HL-60 (cell line): ENCODE measurements at regions not wholly inside any gene's neighbourhood (a gene's known extent, or its start where the extent isn't known, plus 50 kb on each side); places are given as distances from the start of the nearest gene placed in this dataset.

Source experiments
- DNase-seq, 2 experiments: peaks; one replicate each; pipeline ENCODE4 v3.0.0-alpha.2; 2010 to 2020; ENCODE audit warnings: low read depth in 1 of 2, low spot score in 1 of 2
- H3K27ac ChIP-seq: fragments of 250-450 bp; sonication (Bioruptor Pico); replicated peaks from 2 replicates; pipeline ENCODE4 v1.5.1; 2020; ENCODE audit warnings: mild to moderate bottlenecking, moderate library complexity
- H3K27me3 ChIP-seq: fragments of 250-450 bp; sonication (Bioruptor Pico); 2 replicates; pipeline ENCODE4 v1.5.1; 2021; ENCODE audit warnings: mild to moderate bottlenecking, moderate library complexity; ENCODE audit not compliant: insufficient read depth, poor library complexity, severe bottlenecking
- H3K4me3 ChIP-seq: replicated peaks from 2 replicates; pipeline ENCODE4 v1.5.1; 2011; ENCODE audit warnings: mild to moderate bottlenecking, control low read depth, low read length; ENCODE audit not compliant: insufficient read depth
- GABPA ChIP-seq: IDR thresholded peaks from 2 replicates; pipeline ENCODE4 v1.6.1; 2012; ENCODE audit warnings: low read depth
- POLR2AphosphoS5 ChIP-seq: IDR thresholded peaks from 2 replicates; pipeline ENCODE4 v1.6.1; 2012; ENCODE audit warnings: low read depth
- REST ChIP-seq: IDR thresholded peaks from 2 replicates; pipeline ENCODE4 v1.6.1; 2012; ENCODE audit warnings: low read depth; ENCODE audit not compliant: insufficient replicate concordance
- SPI1 ChIP-seq: IDR thresholded peaks from 2 replicates; pipeline ENCODE4 v1.6.1; 2012; ENCODE audit warnings: low read depth, mild to moderate bottlenecking, borderline replicate concordance
- TF ChIP-seq, protein P1 (sequence below): IDR thresholded peaks from one replicate; pipeline ENCODE4 v1.5.1; 2011; ENCODE audit warnings: low read length, control low read depth, inconsistent platforms; ENCODE audit not compliant: insufficient read depth

DNA sequence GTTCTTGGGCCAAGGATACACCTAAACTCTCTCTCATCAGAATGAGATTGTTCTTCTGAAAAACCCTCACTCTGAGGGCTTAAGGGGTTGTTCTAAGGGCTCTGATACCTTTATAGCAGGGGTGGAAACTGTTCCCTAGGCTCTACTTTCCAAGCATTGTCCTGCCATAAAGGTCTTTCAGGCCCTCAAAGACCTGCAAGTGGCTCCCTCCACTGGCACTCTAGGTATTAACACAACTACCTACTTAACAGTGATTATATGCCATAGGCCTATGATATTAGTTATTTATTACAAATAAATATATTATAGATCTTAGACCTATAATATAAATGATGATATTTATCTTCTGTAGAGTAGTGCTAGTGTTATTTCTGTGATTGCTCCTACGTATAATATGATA is 473.7 kb upstream of the RPS6KA3 start:
- H3K27ac ChIP-seq: no peak overlapping the region
- H3K4me3 ChIP-seq: no peak overlapping the region
- DNase-seq: no peak
- H3K27me3 ChIP-seq: no peaks in the 10 kb centered on the region
- TF ChIP-seq, protein P1, sequence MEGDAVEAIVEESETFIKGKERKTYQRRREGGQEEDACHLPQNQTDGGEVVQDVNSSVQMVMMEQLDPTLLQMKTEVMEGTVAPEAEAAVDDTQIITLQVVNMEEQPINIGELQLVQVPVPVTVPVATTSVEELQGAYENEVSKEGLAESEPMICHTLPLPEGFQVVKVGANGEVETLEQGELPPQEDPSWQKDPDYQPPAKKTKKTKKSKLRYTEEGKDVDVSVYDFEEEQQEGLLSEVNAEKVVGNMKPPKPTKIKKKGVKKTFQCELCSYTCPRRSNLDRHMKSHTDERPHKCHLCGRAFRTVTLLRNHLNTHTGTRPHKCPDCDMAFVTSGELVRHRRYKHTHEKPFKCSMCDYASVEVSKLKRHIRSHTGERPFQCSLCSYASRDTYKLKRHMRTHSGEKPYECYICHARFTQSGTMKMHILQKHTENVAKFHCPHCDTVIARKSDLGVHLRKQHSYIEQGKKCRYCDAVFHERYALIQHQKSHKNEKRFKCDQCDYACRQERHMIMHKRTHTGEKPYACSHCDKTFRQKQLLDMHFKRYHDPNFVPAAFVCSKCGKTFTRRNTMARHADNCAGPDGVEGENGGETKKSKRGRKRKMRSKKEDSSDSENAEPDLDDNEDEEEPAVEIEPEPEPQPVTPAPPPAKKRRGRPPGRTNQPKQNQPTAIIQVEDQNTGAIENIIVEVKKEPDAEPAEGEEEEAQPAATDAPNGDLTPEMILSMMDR: no peak
- no peak for TF ChIP-seq REST
- no peak for TF ChIP-seq SPI1

DNA sequence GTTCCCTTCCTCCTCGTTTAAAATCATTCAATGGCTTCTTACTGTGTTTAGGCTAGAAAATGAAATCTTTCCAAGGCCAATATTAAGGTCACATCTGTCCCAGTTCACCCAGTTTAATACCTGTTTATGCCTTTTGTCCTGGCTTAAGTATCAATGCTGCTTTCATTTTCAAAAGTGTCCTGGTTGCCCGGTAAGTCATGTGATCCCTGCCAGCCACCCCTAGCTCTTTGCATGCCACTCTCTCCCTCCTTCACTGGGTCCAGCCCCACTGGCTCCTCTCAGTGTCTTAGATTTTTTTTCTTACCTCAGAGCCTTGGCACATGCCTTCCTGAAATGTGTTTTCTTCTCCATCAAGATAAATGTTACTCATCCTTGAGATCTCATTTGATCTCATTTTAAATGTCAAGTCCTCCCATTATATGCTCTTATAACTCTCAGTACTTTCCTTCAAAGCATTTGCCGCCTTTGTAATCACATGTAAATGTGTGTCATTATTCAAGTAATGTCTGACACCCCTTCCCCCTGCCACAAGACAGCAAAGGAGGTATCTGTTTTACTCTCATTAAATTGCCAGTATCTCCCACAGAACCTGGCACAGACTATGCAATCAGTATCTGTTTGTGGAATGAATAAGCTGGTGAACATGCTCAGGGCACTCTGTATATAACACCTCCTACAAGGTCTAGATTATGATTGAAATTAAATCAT is 472.5 kb upstream of the RPS6KA3 start:
- TF ChIP-seq, protein P1: no peak
- TF ChIP-seq POLR2AphosphoS5 (no peak), GABPA (no peak), SPI1 (no peak), REST (no peak)
- no peak overlapping the region for H3K4me3 ChIP-seq
- DNase-seq: no peak
- H3K27ac ChIP-seq: no peak overlapping the region
- no peaks in the 10 kb centered on the region for H3K27me3 ChIP-seq

GRCh38 chrX:20729416-20729815 is 462.7 kb upstream of the RPS6KA3 start:
- TF ChIP-seq SPI1: no peak
- TF ChIP-seq POLR2AphosphoS5: no peak
- TF ChIP-seq GABPA: no peak
- TF ChIP-seq REST: no peak
- TF ChIP-seq, protein P1: no peak
- no peaks in the 10 kb centered on the region for H3K27me3 ChIP-seq
- no peak overlapping the region for H3K27ac ChIP-seq
- DNase-seq: no peak
- H3K4me3 ChIP-seq: no peak overlapping the region
